GM18505 (cell line): ENCODE measurements at regions not wholly inside any gene's neighbourhood (a gene's known extent, or its start where the extent isn't known, plus 50 kb on each side); places are given as distances from the start of the nearest gene placed in this dataset.

ENCODE experiments used
- ATAC-seq: cut with Tn5 transposase; IDR thresholded peaks from one replicate; pipeline ENCODE4 v1.9.1; 2021; ENCODE audit not compliant: unreplicated experiment
- POLR2A ChIP-seq: IDR thresholded peaks from 4 replicates; pipeline ENCODE4 v1.6.1; 2011; ENCODE audit warnings: borderline replicate concordance; ENCODE audit not compliant: insufficient read depth, insufficient read length; ENCODE audit errors: extremely low read depth

- no peak for TF ChIP-seq POLR2A
- ATAC-seq: no peak
These were observed 218.9 kb upstream of the C1orf174 start for GRCh38 chr1:4118746-4119515.

- TF ChIP-seq POLR2A: no peak
- no peak for ATAC-seq
These were observed 219.6 kb upstream of the C1orf174 start for GRCh38 chr1:4119516-4120220.

GRCh38 chr1:4120557-4121292, 220.7 kb upstream of the C1orf174 start:
- no peak for ATAC-seq
- no peak for TF ChIP-seq POLR2A

- TF ChIP-seq POLR2A: no peak
These were observed 221.2 kb upstream of the C1orf174 start for GRCh38 chr1:4121293-4121684.

GRCh38 chr1:4121834-4122512, 221.9 kb upstream of the C1orf174 start:
- ATAC-seq: no peak

More at GRCh38 chr1:4121293-4121684, 221.2 kb upstream of the C1orf174 start:
- no peak for ATAC-seq

GRCh38 chr1:4122513-4123160, 222.6 kb upstream of the C1orf174 start:
- TF ChIP-seq POLR2A: no peak
- no peak for ATAC-seq

More at GRCh38 chr1:4121834-4122512, 221.9 kb upstream of the C1orf174 start:
- no peak for TF ChIP-seq POLR2A

GRCh38 chr1:4124631-4125145, 224.6 kb upstream of the C1orf174 start:
- ATAC-seq: no peak
- TF ChIP-seq POLR2A: no peak

GRCh38 chr1:4126251-4126650, 226.2 kb upstream of the C1orf174 start:
- ATAC-seq: no peak
- no peak for TF ChIP-seq POLR2A

GRCh38 chr1:4126731-4127591, 226.9 kb upstream of the C1orf174 start:
- TF ChIP-seq POLR2A: no peak
- no peak for ATAC-seq

- ATAC-seq: no peak
- no peak for TF ChIP-seq POLR2A
These were observed 227.6 kb upstream of the C1orf174 start for GRCh38 chr1:4127592-4128140.

GRCh38 chr1:4128616-4129015, 228.5 kb upstream of the C1orf174 start:
- no peak for TF ChIP-seq POLR2A
- ATAC-seq: no peak
